ENCODE measurements at regions not wholly inside any gene's neighbourhood (a gene's known extent, or its start where the extent isn't known, plus 50 kb on each side); places are given as distances from the start of the nearest gene placed in this dataset.

DNA sequence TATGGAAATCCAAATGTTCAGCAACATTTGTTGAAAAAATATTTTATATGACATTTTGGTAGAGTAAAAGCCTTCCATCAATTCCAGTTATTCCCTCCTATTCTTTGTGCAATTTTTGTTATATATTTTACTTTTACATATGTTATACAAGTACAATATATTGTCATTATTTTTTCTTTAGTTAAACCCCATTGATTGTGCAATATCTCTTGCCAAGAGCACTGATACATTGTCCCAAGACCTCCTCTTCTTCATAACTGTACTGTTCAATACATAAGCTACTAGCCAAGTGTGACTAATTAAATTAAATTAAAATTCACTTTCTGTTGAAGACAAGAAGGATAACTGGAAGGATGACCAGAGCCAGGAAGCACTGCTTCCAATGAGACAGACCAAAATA, 527.5 kb downstream of the TMA16 start:
- H3K9me3 Mint-ChIP-seq (ENCODE audit: unreplicated experiment), result no peaks in the 10 kb centered on the region
- CTCF ChIA-PET, result interaction anchor here (0.6 to 1.8 kb wide), 4 partner anchors 9 to 710 kb away, joined by 3 to 4 read pairs (median 3); no protein-coding TSS in a partner anchor
- BruUV-seq (replicated peaks), result no TSS peak
- DNase-seq (ENCODE audit: unreplicated experiment), result no peak
- TF ChIP-seq, protein P1, sequence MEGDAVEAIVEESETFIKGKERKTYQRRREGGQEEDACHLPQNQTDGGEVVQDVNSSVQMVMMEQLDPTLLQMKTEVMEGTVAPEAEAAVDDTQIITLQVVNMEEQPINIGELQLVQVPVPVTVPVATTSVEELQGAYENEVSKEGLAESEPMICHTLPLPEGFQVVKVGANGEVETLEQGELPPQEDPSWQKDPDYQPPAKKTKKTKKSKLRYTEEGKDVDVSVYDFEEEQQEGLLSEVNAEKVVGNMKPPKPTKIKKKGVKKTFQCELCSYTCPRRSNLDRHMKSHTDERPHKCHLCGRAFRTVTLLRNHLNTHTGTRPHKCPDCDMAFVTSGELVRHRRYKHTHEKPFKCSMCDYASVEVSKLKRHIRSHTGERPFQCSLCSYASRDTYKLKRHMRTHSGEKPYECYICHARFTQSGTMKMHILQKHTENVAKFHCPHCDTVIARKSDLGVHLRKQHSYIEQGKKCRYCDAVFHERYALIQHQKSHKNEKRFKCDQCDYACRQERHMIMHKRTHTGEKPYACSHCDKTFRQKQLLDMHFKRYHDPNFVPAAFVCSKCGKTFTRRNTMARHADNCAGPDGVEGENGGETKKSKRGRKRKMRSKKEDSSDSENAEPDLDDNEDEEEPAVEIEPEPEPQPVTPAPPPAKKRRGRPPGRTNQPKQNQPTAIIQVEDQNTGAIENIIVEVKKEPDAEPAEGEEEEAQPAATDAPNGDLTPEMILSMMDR (IDR thresholded peaks at IDR 0.05; ENCODE audit: unreplicated experiment), result no peak
- H3K36me3 Mint-ChIP-seq (ENCODE audit: insufficient read depth, unreplicated experiment), result peaks cover 4% of the 10 kb centered on the region
- no peaks in the 10 kb centered on the region for H3K27me3 Mint-ChIP-seq (ENCODE audit: insufficient read depth, unreplicated experiment)
- intact Hi-C loops (cut with micrococcal nuclease), result no loop called here
- no peaks in the 10 kb centered on the region for H3K4me1 Mint-ChIP-seq (ENCODE audit: insufficient read depth, unreplicated experiment)
- H3K4me3 Mint-ChIP-seq (ENCODE audit: unreplicated experiment), result no peak overlapping the region
- H3K27ac Mint-ChIP-seq (ENCODE audit: low read depth, unreplicated experiment), result no peak overlapping the region
- POLR2A ChIA-PET, result no interaction called here

DNA sequence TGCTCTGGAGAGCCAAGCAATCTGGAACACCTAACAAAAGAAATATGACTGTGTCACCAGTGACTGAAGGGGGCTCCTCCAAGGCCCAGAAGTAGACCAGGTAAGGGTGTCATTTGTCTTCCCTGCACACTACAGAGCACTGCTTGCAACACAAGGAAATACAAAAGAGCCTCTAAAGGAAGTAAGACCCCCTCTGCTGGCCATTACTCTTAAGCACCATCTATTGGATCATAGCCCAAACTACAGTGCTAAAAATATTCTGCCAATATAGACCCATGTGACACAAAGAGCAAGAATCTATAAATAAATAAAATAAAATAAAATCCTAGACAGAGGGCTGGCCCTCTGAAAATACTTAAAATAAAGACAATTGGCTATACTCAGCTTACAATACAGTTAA, 528.7 kb downstream of the TMA16 start:
- H3K36me3 Mint-ChIP-seq (ENCODE audit: insufficient read depth, unreplicated experiment), result peaks cover 4% of the 10 kb centered on the region
- no peaks in the 10 kb centered on the region for H3K4me1 Mint-ChIP-seq (ENCODE audit: insufficient read depth, unreplicated experiment)
- ChIA-PET POLR2A (interaction anchor here (1.0 kb wide), 1 partner anchor 12 kb away, joined by 3 read pairs; no protein-coding TSS in a partner anchor), CTCF (interaction anchor here (0.6 to 1.6 kb wide), 2 partner anchors 378 to 709 kb away, joined by 3 read pairs; no protein-coding TSS in a partner anchor)
- no peaks in the 10 kb centered on the region for H3K9me3 Mint-ChIP-seq (ENCODE audit: unreplicated experiment)
- no peak overlapping the region for H3K27ac Mint-ChIP-seq (ENCODE audit: low read depth, unreplicated experiment)
- H3K4me3 Mint-ChIP-seq (ENCODE audit: unreplicated experiment), result no peak overlapping the region
- no TSS peak for BruUV-seq (replicated peaks)
- no peaks in the 10 kb centered on the region for H3K27me3 Mint-ChIP-seq (ENCODE audit: insufficient read depth, unreplicated experiment)
- intact Hi-C loops (cut with micrococcal nuclease), result no loop called here
- no peak for DNase-seq (ENCODE audit: unreplicated experiment)
- TF ChIP-seq, protein P1 (IDR thresholded peaks at IDR 0.05; ENCODE audit: unreplicated experiment), result no peak

DNA sequence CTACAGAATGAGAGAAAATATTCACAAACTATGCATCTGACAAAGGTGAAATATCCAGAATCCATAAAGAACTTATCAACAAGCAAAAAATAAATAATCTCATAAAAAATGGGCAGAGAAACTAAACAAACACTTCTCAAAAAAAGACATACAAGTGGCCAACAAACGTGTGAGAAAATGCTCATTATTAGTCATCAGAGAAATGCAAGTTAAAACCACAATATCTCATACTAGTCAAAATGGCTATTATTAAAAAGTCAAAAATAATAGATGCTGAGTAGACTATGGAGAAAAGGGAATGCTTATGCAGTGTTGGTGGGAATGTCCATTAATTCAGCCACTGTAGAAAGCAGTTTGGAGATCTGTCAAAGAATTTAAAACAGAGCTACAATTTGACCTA, 533.3 kb downstream of the TMA16 start:
- H3K4me1 Mint-ChIP-seq (ENCODE audit: insufficient read depth, unreplicated experiment), result no peaks in the 10 kb centered on the region
- no peaks in the 10 kb centered on the region for H3K27me3 Mint-ChIP-seq (ENCODE audit: insufficient read depth, unreplicated experiment)
- no peak overlapping the region for H3K27ac Mint-ChIP-seq (ENCODE audit: low read depth, unreplicated experiment)
- CTCF ChIA-PET, result interaction anchor here (0.6 to 1.0 kb wide), 3 partner anchors 182 to 704 kb away, joined by 3 to 4 read pairs (median 4); no protein-coding TSS in a partner anchor
- H3K4me3 Mint-ChIP-seq (ENCODE audit: unreplicated experiment), result no peak overlapping the region
- peaks cover 9% of the 10 kb centered on the region for H3K9me3 Mint-ChIP-seq (ENCODE audit: unreplicated experiment)
- TF ChIP-seq, protein P1 (IDR thresholded peaks at IDR 0.05; ENCODE audit: unreplicated experiment), result no peak
- BruUV-seq (replicated peaks), result no TSS peak
- DNase-seq (ENCODE audit: unreplicated experiment), result no peak
- intact Hi-C loops (cut with micrococcal nuclease), result no loop called here
- H3K36me3 Mint-ChIP-seq (ENCODE audit: insufficient read depth, unreplicated experiment), result no peaks in the 10 kb centered on the region
- POLR2A ChIA-PET, result no interaction called here

DNA sequence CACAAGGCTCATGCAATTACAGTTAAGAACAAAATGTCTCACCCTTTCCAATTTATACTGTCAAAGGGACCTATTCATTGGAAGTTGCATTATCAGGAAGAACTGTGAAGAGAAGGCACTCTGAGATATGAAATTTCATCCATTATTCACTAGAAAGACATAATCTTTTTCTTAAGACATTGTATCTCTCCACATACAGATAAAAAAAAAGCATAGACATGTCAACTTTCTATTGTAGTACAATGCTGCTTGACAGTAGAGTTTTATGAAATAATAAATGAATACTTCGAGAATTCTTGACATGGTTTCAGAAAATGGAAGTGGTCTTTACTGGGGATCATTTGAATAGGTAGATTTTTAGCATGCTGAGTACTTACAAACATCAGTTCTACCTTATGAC, 545.0 kb downstream of the TMA16 start:
- Mint-ChIP-seq H3K27me3 (ENCODE audit: insufficient read depth, unreplicated experiment) (no peaks in the 10 kb centered on the region), H3K4me1 (ENCODE audit: insufficient read depth, unreplicated experiment) (no peaks in the 10 kb centered on the region), H3K27ac (ENCODE audit: low read depth, unreplicated experiment) (no peak overlapping the region), H3K9me3 (ENCODE audit: unreplicated experiment) (peaks cover 21% of the 10 kb centered on the region), H3K4me3 (ENCODE audit: unreplicated experiment) (no peak overlapping the region), H3K36me3 (ENCODE audit: insufficient read depth, unreplicated experiment) (no peaks in the 10 kb centered on the region)
- no TSS peak for BruUV-seq (replicated peaks)
- ChIA-PET CTCF (no interaction called here), POLR2A (interaction anchor here (0.6 kb wide), 1 partner anchor 352 kb away, joined by 4 read pairs; no protein-coding TSS in a partner anchor)
- DNase-seq (ENCODE audit: unreplicated experiment), result no peak
- intact Hi-C loops (cut with micrococcal nuclease), result no loop called here
- TF ChIP-seq, protein P1 (IDR thresholded peaks at IDR 0.05; ENCODE audit: unreplicated experiment), result no peak

All from MCF 10A (cell line).